ENCODE measurements at regions not wholly inside any gene's neighbourhood (a gene's known extent, or its start where the extent isn't known, plus 50 kb on each side); places are given as distances from the start of the nearest gene placed in this dataset.
A peak's percentile ranks its signal among the peaks of the same experiment; 100 is the strongest.

GRCh38 chr1:80468356-80468755, 1332.4 kb upstream of the ADGRL2 start:
- FAIRE-seq: no peak
- POLR2A ChIA-PET: no interaction called here
- in situ Hi-C loops (cut with HindIII; ENCODE audit: extremely low pct_ligation_motif_present, low pct_unique_long_range_greater_than_20kb): no loop called here

More at GRCh38 chr1:80468356-80468755, 1332.4 kb upstream of the ADGRL2 start:
- no peaks in the 10 kb centered on the region for H3K4me1 ChIP-seq (ENCODE audit: insufficient read depth, low read length)
- no peak overlapping the region for H3K9ac ChIP-seq (ENCODE audit: insufficient read depth, low read depth, low read length)
- peaks cover 68% of the 10 kb centered on the region for H3K9me3 ChIP-seq (ENCODE audit: low read length)
- intact Hi-C loops (cut with micrococcal nuclease; ENCODE audit: unreplicated experiment): no loop called here
- H4K20me1 ChIP-seq (ENCODE audit: insufficient read depth, low read length): no peaks in the 10 kb centered on the region
- H3K4me2 ChIP-seq (ENCODE audit: low read depth, low read length): no peak overlapping the region
- H2AFZ ChIP-seq (ENCODE audit: low read length): no peak overlapping the region
- TF ChIP-seq U2AF1 (optimal IDR thresholded peaks at IDR 0.05; ENCODE audit: low read depth, low read length) (no peak), HMGXB4 (CRISPR knock-in tag; IDR thresholded peaks at IDR 0.05; ENCODE audit: borderline replicate concordance in 1 of 2, low read depth in 1 of 2) (no peak), PCBP2 (optimal IDR thresholded peaks at IDR 0.05; ENCODE audit: low read depth, low read length, poor library complexity, severe bottlenecking) (no peak), ZBTB34 (CRISPR knock-in tag; IDR thresholded peaks at IDR 0.05) (no peak), ZNF33A (CRISPR knock-in tag; IDR thresholded peaks at IDR 0.05; ENCODE audit: borderline replicate concordance) (no peak), ATF7 (IDR thresholded peaks at IDR 0.05) (0 out of 2 replicates have a peak, but pooled peaks have one; percentile 27), ATF7 (CRISPR knock-in tag; IDR thresholded peaks at IDR 0.05) (no peak), NFKB2 (CRISPR knock-in tag; IDR thresholded peaks at IDR 0.05; ENCODE audit: borderline replicate concordance) (no peak)
- no peak overlapping the region for H3K4me3 ChIP-seq (replicated peaks in 1 of 3; ENCODE audit: insufficient read depth in 1 of 3, low read depth in 2 of 3, low read length in 3 of 3)
- H3K36me3 ChIP-seq (replicated peaks in 1 of 2; ENCODE audit: control insufficient read depth in 1 of 2, insufficient read depth in 2 of 2, low read length in 2 of 2): no peaks in the 10 kb centered on the region
- WGBS (ENCODE audit: low lambda C conversion rate): 75% methylated on average over 1 of the region's 1 CpG
- DNase-seq (ENCODE audit: low spot score): no peak
- H3K79me2 ChIP-seq (ENCODE audit: insufficient read depth, low read length): no peaks in the 10 kb centered on the region
- no peak for ATAC-seq
- CTCF ChIA-PET (ENCODE audit: low intra/inter-chr PET ratio, low total read pairs): no interaction called here
- BruUV-seq (replicated peaks): no TSS peak
- no peak overlapping the region for H3K27ac ChIP-seq (ENCODE audit: extremely low read length, insufficient read depth, low read length)
- H3K27me3 ChIP-seq (ENCODE audit: control insufficient read depth in 1 of 2, insufficient read depth in 2 of 2, low read length in 2 of 2): no peaks in the 10 kb centered on the region

Data from HepG2 (cell line).